Memory B cell (primary cell): ENCODE measurements at regions not wholly inside any gene's neighbourhood (a gene's known extent, or its start where the extent isn't known, plus 50 kb on each side); places are given as distances from the start of the nearest gene placed in this dataset.

Experiments
- ATAC-seq: fragments of 150-1000 bp; cut with Tn5 transposase; 2 replicates; pipeline ENCODE4 v1.10.0; 2021; ENCODE audit warnings: low read depth, mild to moderate bottlenecking, moderate library complexity
- DNase-seq, 2 donors: peaks; one replicate each; pipeline ENCODE4 v3.0.0; 2022; ENCODE audit warnings: low spot score in 2 of 2
- H3K27ac Mint-ChIP-seq: one replicate; pipeline ENCODE4 v1.8.0; 2022; ENCODE audit warnings: mild to moderate bottlenecking, moderate library complexity, mixed read lengths
- H3K27me3 Mint-ChIP-seq: one replicate; pipeline ENCODE4 v1.8.0; 2022; ENCODE audit warnings: mixed read lengths
- H3K36me3 Mint-ChIP-seq: one replicate; pipeline ENCODE4 v1.8.0; 2022; ENCODE audit warnings: mild to moderate bottlenecking, mixed read lengths
- H3K4me1 Mint-ChIP-seq: one replicate; pipeline ENCODE4 v1.8.0; 2022; ENCODE audit warnings: mixed read lengths
- H3K4me3 Mint-ChIP-seq: one replicate; pipeline ENCODE4 v1.8.0; 2022; ENCODE audit warnings: mild to moderate bottlenecking, moderate library complexity, mixed read lengths
- H3K9me3 Mint-ChIP-seq: one replicate; pipeline ENCODE4 v1.8.0; 2022; ENCODE audit warnings: mixed read lengths

DNA sequence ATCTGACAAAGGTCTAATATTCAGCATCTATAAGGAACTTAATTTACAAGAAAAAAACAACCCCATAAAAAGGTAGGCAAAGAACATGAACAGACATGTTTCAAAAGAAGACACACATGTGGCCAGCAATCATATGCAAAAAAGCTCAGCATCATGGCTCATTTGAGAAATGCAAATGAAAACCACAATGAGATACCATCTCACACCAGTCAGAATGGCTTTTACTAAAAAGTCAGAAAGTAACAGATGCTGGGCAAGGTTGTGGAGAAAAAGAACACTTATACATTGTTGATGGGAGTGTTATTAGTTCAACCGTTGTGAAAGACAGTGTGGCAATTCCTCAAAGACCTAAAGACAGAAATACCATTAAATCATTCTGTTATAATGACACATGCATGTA lies 289.9 kb upstream of the MMS22L start:
- peaks cover 1% of the 10 kb centered on the region for H3K9me3 Mint-ChIP-seq
- H3K27ac Mint-ChIP-seq, result no peak overlapping the region
- no peak overlapping the region for H3K4me3 Mint-ChIP-seq
- H3K4me1 Mint-ChIP-seq, result no peaks in the 10 kb centered on the region
- H3K36me3 Mint-ChIP-seq, result no peaks in the 10 kb centered on the region
- ATAC-seq, result no peak
- no peak for DNase-seq
- no peaks in the 10 kb centered on the region for H3K27me3 Mint-ChIP-seq

- Mint-ChIP-seq H3K36me3 (no peaks in the 10 kb centered on the region), H3K4me1 (no peaks in the 10 kb centered on the region), H3K9me3 (no peaks in the 10 kb centered on the region), H3K4me3 (no peak overlapping the region), H3K27ac (no peak overlapping the region), H3K27me3 (peaks cover 1% of the 10 kb centered on the region)
- ATAC-seq (no peak), DNase-seq (no peak)
Observed at GRCh38 chr6:97586344-97586743, 303.3 kb upstream of the MMS22L start.

DNA sequence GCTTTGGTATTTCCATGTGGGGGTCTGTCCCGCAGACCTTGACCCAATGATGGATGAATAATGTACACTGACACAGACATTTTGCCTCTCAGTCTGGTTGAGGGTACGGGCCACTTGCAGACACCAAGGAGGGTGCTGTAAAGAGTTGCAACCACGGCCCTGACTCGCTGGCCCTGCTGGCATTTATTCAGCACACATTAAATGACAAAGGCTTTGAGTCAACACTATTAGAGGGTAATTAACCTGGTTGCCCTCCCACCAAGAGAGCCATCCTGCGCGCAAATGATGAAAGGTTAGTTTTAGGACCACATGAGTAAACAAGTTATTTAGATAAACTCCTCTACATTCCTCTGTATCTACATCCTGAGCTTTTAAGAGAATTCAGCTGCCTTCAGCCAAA lies 308.9 kb upstream of the MMS22L start:
- Mint-ChIP-seq H3K4me1 (no peaks in the 10 kb centered on the region), H3K27me3 (peaks cover 1% of the 10 kb centered on the region), H3K36me3 (no peaks in the 10 kb centered on the region), H3K4me3 (no peak overlapping the region), H3K9me3 (no peaks in the 10 kb centered on the region), H3K27ac (no peak overlapping the region)
- ATAC-seq (no peak), DNase-seq (no peak)

DNA sequence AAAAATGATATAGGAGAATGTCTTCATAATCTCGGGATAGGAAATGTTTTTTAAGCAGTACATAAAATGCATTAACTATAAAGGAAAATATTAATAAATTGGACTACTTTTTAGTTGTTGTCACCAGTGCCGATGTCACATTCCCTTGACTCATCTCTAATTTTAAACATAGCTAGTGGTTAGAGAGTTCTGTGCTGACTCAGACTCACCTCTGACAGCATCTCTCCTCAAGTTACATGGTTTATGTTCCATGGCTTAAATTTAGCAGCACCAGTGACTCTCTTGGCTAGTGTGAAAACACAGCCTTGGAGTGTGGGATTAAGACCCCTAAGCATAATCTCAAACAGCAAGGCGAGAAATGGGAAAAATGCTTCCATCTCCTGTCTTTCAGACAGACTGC lies 311.8 kb upstream of the MMS22L start:
- ATAC-seq (no peak), DNase-seq (no peak)
- H3K27ac Mint-ChIP-seq, result no peak overlapping the region

GRCh38 chr6:97621111-97621510 lies 338.1 kb upstream of the MMS22L start:
- ATAC-seq (no peak), DNase-seq (no peak)
- Mint-ChIP-seq H3K4me3 (no peak overlapping the region), H3K4me1 (no peaks in the 10 kb centered on the region), H3K27me3 (no peaks in the 10 kb centered on the region), H3K36me3 (no peaks in the 10 kb centered on the region), H3K27ac (no peak overlapping the region), H3K9me3 (no peaks in the 10 kb centered on the region)

More for the DNA sequence above, 311.8 kb upstream of the MMS22L start:
- Mint-ChIP-seq H3K4me1 (no peaks in the 10 kb centered on the region), H3K9me3 (no peaks in the 10 kb centered on the region), H3K36me3 (no peaks in the 10 kb centered on the region), H3K4me3 (no peak overlapping the region), H3K27me3 (no peaks in the 10 kb centered on the region)

DNA sequence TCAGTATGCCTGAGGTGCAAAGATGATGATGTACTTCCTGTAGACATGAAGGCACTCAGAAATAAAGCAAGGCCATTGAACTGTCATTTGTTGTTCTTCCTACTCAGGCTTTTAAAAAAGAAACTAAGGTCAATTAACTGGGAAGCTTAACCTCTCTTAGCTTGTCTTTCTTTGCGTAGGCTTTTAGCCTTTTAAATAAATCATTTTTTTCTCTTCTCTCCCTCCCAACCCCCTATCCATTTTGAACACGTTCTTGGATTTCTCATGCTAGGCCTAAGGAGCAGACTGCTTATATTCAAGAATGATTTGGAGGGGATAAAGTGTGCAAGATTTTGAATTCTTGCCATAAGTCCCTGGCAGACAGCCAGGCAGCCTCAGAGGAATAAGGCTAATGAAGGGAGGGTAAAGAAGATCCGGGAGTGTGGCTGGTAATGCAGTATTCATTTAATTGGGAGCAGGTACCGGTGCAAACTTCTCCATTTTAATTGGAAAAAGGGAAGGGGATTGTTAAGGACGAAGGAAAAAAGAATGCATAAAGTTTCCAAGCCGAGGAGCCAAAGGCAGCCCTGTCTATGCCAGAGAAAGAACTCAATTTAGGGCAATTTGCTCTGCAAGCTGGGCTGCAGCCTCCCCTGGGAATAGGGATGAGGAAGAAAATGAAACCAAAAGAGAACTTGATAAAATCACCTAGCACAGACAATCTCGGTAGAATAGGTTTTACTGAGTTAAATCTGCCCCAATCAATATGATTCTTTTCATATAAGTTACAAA lies 343.8 kb upstream of the MMS22L start:
- Mint-ChIP-seq H3K9me3 (no peaks in the 10 kb centered on the region), H3K27ac (no peak overlapping the region), H3K36me3 (no peaks in the 10 kb centered on the region), H3K4me1 (no peaks in the 10 kb centered on the region), H3K4me3 (no peak overlapping the region), H3K27me3 (no peaks in the 10 kb centered on the region)
- ATAC-seq, result no peak
- no peak for DNase-seq

- no peaks in the 10 kb centered on the region for H3K9me3 Mint-ChIP-seq
- no peak overlapping the region for H3K27ac Mint-ChIP-seq
- ATAC-seq (no peak), DNase-seq (no peak)
- no peaks in the 10 kb centered on the region for H3K36me3 Mint-ChIP-seq
- no peak overlapping the region for H3K4me3 Mint-ChIP-seq
- H3K27me3 Mint-ChIP-seq, result no peaks in the 10 kb centered on the region
- H3K4me1 Mint-ChIP-seq, result no peaks in the 10 kb centered on the region
Observed at GRCh38 chr6:97629180-97629579, 346.2 kb upstream of the MMS22L start.

DNA sequence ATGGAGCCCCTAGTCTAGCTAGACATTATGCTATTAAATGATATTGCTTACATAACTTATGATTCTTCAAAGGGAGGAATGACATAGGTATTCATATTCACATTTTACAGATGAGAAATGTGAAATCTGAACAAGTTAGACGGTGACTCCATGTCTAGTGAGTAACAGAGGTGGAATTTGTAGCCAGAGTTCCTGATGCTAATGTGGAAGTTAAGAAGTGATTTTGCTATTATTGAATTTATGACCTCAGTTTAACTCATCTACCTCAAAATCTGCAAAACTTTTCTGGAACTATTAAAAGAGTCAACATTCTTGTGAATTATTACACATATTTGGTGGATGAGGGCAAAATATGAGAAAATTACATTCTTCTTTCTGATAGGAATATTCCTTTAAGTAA lies 347.6 kb upstream of the MMS22L start:
- ATAC-seq (no peak), DNase-seq (no peak)
- no peak overlapping the region for H3K27ac Mint-ChIP-seq
- H3K4me1 Mint-ChIP-seq, result no peaks in the 10 kb centered on the region
- no peaks in the 10 kb centered on the region for H3K36me3 Mint-ChIP-seq
- H3K27me3 Mint-ChIP-seq, result no peaks in the 10 kb centered on the region
- H3K4me3 Mint-ChIP-seq, result no peak overlapping the region
- no peaks in the 10 kb centered on the region for H3K9me3 Mint-ChIP-seq

DNA sequence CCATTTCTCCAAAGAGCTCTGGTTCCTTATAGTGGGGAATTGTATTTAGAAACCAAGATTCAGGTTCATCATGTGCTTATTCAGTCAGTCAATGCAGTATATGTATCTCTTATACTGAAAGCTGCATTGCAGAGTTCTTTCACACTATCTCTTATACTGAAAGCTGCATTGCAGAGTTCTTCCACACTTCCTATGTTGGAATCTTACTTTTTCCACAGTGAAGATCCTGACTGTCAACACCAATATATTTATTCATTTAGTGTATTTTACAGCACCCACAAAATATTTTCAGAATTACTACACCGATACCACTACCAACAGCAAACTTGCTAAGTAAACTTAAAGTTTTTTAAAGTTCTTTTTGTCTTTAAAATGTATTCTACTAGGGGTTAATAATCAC lies 349.3 kb upstream of the MMS22L start:
- no peak for DNase-seq
- no peak for ATAC-seq
- no peak overlapping the region for H3K4me3 Mint-ChIP-seq
- no peaks in the 10 kb centered on the region for H3K36me3 Mint-ChIP-seq
- peaks cover 2% of the 10 kb centered on the region for H3K9me3 Mint-ChIP-seq
- no peaks in the 10 kb centered on the region for H3K4me1 Mint-ChIP-seq
- peaks cover 2% of the 10 kb centered on the region for H3K27me3 Mint-ChIP-seq
- H3K27ac Mint-ChIP-seq, result no peak overlapping the region

DNA sequence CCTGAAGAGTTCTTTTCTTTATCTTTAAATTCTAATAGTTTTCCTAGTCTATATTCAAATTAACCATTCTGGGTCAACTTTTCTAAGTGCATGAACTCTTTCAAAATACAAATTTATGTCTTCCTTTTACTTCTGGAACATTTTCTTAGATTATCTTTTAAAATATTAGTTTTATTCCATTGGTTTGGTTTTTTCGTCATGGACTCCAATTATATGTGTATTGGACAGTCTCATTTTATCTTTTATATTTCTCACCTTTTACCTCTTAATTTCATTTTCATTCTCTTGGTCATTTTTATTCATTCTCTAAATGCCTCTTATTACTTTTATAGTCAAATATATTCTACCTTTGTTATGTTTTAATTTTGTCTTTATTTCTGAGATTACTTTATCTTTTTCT lies 356.7 kb upstream of the MMS22L start:
- no peak overlapping the region for H3K4me3 Mint-ChIP-seq
- H3K9me3 Mint-ChIP-seq, result peaks cover 13% of the 10 kb centered on the region
- no peak overlapping the region for H3K27ac Mint-ChIP-seq

GRCh38 chr6:97644353-97644752 lies 361.3 kb upstream of the MMS22L start:
- H3K4me1 Mint-ChIP-seq, result no peaks in the 10 kb centered on the region

More for the DNA sequence above, 356.7 kb upstream of the MMS22L start:
- no peaks in the 10 kb centered on the region for H3K36me3 Mint-ChIP-seq
- ATAC-seq, result no peak
- no peaks in the 10 kb centered on the region for H3K4me1 Mint-ChIP-seq
- peaks cover 2% of the 10 kb centered on the region for H3K27me3 Mint-ChIP-seq
- DNase-seq, result no peak

DNA sequence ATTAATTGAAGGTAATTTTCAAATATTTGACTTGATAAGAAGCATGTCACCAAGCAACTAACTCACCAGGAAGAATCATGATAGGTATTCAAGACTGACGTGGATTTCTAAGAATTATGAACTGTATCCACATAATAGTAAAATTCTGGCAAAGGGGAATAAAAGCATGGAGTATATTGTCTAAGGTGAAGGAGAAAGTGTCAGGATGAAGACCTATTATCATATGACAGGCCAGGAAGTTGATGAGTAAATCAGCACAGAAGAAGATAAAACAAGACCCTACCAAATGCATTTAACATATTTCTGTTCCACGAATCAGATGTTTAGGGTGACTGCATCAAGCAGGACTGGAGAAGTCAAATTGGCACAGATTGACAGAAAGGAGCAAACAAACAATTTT lies 362.7 kb upstream of the MMS22L start:
- H3K9me3 Mint-ChIP-seq, result peaks cover 1% of the 10 kb centered on the region
- no peak overlapping the region for H3K4me3 Mint-ChIP-seq
- H3K27ac Mint-ChIP-seq, result no peak overlapping the region
- H3K4me1 Mint-ChIP-seq, result no peaks in the 10 kb centered on the region
- DNase-seq (no peak), ATAC-seq (no peak)
- peaks cover 2% of the 10 kb centered on the region for H3K27me3 Mint-ChIP-seq
- no peaks in the 10 kb centered on the region for H3K36me3 Mint-ChIP-seq

More at GRCh38 chr6:97644353-97644752, 361.3 kb upstream of the MMS22L start:
- Mint-ChIP-seq H3K27ac (no peak overlapping the region), H3K27me3 (peaks cover 2% of the 10 kb centered on the region), H3K36me3 (no peaks in the 10 kb centered on the region), H3K4me3 (no peak overlapping the region), H3K9me3 (peaks cover 11% of the 10 kb centered on the region)
- ATAC-seq (no peak), DNase-seq (no peak)

DNA sequence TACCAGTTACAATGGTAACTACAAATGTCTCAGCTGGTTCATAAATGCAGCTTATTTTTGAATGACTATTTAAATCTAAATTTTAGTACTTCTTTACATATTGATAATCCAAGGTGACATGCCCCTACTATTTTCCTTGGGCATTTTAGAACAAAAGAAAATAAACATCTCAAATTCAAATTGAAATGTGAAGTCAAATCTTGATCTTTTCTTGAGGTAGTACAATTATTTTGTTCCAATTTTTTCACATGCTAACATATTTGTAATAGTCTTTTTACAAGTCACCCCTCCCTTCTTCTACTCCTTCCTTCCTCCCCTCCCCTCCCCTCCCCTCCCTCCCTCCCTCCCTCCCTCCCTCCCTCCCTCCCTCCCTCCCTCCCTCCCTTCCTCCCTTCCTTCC lies 370.1 kb upstream of the MMS22L start:
- no peak for DNase-seq
- H3K36me3 Mint-ChIP-seq, result no peaks in the 10 kb centered on the region
- H3K27me3 Mint-ChIP-seq, result no peaks in the 10 kb centered on the region
- no peak overlapping the region for H3K27ac Mint-ChIP-seq
- H3K9me3 Mint-ChIP-seq, result peaks cover 2% of the 10 kb centered on the region
- no peak for ATAC-seq
- no peaks in the 10 kb centered on the region for H3K4me1 Mint-ChIP-seq
- H3K4me3 Mint-ChIP-seq, result no peak overlapping the region

GRCh38 chr6:97653517-97653916 lies 370.5 kb upstream of the MMS22L start:
- no peak for ATAC-seq

GRCh38 chr6:97654674-97655073 lies 371.7 kb upstream of the MMS22L start:
- Mint-ChIP-seq H3K9me3 (peaks cover 2% of the 10 kb centered on the region), H3K4me1 (no peaks in the 10 kb centered on the region), H3K27ac (no peak overlapping the region), H3K27me3 (no peaks in the 10 kb centered on the region), H3K4me3 (no peak overlapping the region), H3K36me3 (no peaks in the 10 kb centered on the region)
- no peak for DNase-seq
- ATAC-seq, result no peak

More at GRCh38 chr6:97653517-97653916, 370.5 kb upstream of the MMS22L start:
- Mint-ChIP-seq H3K27ac (no peak overlapping the region), H3K4me3 (no peak overlapping the region), H3K27me3 (no peaks in the 10 kb centered on the region), H3K9me3 (peaks cover 2% of the 10 kb centered on the region), H3K36me3 (no peaks in the 10 kb centered on the region), H3K4me1 (no peaks in the 10 kb centered on the region)
- no peak for DNase-seq
